ENCODE measurements at regions not wholly inside any gene's neighbourhood (a gene's known extent, or its start where the extent isn't known, plus 50 kb on each side); places are given as distances from the start of the nearest gene placed in this dataset.
"Not testable (repeated sequence)": the region's sequence is repeated elsewhere in the genome, so short reads cannot be mapped to it uniquely, and the experiment has no call there.

DNA sequence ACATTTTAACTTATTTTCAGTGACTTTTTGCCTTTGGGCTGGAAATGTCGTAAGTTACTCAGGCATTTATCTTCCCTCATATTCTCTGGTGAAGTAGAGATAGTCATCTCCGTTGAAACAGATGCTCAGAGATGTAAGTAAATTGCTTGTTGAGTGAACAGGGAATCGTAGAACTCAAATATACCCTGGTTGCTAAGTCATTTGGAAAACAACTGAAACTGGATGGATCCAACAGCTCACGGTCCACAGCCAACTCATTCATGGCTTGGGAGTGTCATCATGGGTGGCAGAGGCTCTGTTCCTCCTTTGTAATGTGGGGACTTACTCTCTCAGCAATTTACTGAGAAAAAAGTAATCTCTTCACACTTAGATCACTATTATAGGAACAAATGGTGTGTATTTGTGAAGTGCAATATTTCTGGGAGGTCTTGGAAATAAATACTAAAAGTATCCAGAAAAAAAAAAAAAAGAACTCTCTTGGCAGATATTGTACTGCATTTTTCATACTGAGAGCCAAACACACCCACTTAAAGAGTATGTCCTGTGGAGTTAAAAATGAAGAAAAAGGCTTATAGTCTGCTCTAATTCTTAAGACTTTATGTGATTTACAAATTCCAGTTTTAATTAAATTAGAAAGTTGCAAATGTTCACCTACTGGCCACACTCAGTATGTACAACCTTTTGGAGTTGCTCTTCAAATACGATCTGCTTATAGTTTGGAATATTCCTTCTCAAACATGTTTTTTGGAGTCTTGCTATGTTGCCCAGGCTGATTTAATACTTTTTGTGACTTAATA is 107.4 kb downstream of the LEPR start:
- DNase-seq (ENCODE audit: low read depth), result no peak

DNA sequence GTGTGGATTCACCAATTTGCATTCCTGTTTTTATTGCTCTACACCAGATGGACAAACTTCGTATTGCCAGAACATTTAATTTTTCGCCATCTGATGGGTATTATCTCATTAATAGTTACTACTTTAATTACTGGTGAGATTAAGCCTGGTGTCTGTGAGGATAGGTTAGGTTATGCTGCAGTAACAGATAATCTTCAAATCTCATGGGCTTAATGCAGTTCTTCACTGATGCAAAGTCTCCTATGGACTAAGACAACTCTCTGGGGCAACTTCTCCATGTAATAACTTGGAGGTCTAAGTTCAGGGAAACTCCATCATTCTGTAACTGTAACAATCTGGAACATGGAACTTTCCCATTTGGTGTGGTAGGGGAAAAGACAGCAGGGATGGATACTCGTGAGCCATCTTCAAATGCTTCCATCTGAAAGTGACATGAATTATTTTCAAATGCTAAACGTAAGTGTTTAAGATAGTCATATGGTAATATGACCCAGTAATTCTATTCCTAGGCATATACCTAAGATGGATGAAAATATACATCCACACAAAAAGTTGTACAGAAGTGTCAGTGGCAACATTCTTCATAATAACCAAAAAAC is 111.6 kb downstream of the LEPR start:
- no peak for DNase-seq (ENCODE audit: low read depth)

DNA sequence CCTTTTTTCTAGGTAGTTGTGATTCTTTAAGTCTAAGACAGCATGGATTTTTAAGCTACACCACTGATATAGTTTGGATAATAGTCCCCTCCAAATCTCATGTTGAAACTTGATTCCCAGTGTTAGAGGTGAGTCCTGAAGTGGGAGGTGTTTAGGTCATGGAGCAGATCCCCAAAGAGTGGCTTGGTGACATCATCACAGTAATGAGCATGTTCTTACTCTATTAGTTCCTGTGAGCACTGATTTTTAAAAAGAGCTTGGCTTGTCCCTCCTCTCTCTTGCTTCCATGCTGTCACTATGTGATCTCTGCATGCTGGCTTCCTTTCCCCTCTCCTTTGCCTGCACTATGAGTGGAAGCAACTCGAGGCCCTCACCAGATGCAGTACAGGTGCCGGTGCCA is 115.5 kb downstream of the LEPR start:
- DNase-seq (ENCODE audit: low read depth), result no peak

DNA sequence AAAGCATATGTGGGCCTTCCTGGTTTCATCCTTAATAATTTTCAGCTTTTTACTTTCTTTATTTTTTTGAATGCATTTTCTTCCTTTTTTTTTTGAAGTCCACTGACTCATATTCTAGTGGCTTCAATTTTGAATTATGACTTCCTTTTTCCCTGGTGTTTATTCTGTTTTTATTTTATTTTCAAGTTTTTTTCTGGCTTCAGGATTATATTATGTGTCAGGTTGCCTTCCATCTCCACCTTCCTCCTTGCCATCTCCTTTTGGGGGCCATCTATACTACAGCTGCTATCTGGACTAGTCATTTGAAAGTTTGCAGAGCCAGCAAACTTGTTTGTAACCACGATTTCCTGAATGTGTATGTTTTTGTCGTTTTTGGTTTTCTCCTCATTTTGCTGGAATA is 117.6 kb downstream of the LEPR start:
- DNase-seq (ENCODE audit: low read depth), result no peak

DNA sequence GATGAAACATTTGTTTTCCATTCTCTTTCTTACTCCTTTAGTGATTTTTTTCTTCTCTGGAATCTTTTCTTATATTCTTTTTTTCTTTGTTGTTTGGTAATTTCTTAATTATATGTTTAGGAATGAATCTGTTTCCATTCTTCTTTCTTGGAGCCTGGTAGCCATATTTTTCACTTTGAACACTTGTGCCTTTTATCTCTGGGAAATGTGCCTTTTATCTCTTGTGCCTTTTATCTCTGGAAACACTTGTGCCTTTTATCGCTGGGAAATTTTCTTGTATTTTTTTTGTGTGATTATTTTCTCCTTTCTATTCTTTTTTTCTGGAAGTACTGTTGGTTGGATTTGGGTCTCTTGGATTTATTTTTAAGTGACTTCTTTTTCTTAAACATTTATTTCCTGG is 118.2 kb downstream of the LEPR start:
- no peak for DNase-seq (ENCODE audit: low read depth)

DNA sequence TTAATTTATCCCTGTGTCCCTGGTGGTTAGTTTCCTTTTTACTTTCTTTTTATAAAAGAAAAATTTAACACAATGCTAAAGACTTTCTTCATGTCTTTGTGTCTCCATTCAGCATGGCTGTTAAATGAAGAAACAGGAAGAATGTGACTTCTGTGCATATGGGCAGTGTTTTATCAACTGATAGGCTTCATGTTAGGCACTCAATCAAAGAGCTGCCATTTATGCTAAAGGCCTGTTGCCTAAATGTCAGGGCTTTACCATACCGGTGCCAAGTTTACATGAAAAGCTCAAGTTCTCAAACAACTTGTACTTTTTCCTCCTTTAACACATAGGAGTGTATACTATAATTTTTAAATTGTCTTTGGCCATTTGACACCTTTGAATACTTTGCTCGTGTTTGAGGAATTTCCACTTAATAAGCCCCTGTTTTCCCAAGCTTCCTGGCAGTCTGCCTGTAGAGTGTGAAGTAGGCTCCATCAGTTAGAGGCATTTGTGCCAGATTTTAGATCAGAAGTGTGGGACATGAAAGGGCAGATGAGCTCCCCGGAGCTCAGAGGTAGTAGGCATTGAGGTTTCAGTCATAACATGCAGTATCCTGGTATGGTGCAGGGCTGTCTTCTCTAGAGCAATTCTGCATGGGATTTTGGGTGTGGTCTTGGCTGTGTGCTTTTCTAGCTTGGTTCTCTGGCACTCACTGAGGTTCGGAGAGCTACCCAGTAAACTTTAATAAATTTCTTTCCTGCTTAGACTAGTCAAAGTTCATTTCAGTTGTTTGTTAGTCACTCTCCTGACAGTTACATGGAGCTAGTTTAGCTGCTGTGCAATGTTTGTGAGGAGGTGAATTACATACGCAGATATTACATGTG is 119.0 kb downstream of the LEPR start:
- DNase-seq (ENCODE audit: low read depth), result no peak

DNA sequence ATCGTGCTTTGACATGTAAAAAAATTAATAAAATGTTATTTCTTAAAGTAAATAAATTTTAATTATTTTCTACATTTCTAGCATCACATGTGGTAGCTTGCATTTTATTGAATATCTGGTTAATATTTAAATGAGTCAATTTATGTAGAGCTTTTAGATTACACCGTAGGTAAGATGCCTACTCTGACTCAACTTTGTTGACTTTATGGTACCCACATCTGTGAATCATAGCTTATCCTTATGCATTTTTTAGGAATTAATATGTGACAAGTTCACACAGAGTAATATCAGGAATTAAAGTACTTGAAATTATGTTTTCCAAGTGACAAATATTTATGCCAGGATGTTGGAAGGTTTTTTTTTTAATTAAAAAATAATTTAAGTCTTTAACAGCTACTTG is 120.7 kb downstream of the LEPR start:
- no peak for DNase-seq (ENCODE audit: low read depth)

DNA sequence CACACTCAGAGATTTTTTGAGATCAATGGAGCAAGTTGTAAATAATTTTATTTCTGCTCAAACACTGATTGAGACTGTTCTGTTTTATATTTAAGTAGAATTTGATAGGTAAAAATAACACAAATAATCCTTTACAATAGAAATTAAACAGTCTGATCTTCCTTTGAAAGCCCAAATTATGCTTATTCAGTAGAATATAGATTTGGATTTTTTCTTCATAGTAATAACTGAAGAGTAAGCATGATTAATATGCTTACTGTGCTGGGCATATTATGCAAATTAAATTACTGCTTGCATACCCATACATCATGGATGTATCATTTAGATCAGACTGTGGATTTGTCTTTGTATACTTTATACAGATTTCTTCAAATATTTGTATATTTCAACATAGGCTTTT is 121.4 kb downstream of the LEPR start:
- DNase-seq (ENCODE audit: low read depth), result no peak

DNA sequence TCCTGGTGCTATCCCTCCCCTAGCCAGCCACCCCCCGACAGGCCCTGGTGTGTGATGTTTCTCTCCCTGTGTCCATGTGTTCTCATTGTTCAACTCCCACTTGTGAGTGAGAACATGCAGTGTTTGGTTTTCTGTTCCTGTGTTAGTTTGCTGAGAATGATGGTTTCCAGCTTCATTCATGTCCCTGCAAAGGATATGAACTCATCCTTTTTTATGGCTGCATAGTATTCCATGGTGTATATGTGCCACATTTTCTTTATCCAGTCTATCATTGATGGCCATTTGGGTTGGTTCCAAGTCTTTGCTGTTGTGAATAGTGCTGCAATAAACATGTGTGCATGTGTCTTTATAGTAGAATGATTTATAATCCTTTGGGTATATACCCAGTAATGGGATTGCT is 122.1 kb downstream of the LEPR start:
- not testable (repeated sequence) for DNase-seq (ENCODE audit: low read depth)

DNA sequence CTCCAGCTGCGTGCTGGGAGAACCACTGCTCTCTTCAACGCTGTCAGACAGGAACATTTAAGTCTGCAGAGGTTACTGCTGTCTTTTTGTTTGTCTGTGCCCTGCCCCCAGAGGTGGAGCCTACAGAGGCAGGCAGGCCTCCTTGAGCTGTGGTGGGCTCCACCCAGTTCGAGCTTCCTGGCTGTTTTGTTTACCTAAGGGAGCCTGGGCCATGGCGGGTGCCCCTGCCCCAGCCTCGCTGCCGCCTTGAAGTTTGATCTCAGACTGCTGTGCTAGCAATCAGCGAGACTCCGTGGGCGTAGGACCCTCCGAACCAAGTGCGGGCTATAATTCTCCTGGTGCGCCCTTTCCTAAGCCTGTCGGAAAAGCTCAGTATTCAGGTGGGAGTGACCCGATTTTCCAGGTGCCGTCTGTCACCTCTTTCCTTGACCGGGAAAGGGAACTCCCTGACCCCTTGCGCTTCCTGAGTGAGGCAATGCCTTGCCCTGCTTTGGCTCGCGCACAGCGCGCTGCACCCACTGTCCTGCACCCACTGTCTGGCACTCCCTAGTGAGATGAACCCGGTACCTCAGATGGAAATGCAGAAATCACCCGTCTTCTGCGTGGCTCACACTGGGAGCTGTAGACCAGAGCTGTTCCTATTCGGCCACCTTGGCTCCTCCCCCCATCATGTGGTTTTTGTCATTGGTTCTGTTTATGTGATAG is 130.0 kb downstream of the LEPR start:
- DNase-seq (ENCODE audit: low read depth), result not testable (repeated sequence)

DNA sequence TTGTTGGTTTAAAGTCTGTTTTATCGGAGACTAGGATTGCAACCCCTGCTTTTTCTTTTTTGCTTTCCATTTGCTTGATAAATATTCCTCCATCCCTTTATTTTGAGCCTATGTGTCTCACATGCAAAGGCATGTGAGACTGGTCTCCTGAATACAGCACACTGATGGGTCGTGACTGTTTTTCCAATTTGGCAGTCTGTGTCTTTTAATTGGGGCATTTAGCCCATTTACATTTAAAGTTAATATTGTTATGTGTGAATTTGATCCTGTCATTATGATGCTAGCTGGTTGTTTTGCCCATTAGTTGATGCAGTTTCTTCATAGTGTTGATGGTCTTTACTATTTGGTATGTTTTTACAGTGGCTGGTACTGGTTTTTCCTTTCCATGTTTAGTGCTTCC is 132.0 kb downstream of the LEPR start:
- not testable (repeated sequence) for DNase-seq (ENCODE audit: low read depth)

DNA sequence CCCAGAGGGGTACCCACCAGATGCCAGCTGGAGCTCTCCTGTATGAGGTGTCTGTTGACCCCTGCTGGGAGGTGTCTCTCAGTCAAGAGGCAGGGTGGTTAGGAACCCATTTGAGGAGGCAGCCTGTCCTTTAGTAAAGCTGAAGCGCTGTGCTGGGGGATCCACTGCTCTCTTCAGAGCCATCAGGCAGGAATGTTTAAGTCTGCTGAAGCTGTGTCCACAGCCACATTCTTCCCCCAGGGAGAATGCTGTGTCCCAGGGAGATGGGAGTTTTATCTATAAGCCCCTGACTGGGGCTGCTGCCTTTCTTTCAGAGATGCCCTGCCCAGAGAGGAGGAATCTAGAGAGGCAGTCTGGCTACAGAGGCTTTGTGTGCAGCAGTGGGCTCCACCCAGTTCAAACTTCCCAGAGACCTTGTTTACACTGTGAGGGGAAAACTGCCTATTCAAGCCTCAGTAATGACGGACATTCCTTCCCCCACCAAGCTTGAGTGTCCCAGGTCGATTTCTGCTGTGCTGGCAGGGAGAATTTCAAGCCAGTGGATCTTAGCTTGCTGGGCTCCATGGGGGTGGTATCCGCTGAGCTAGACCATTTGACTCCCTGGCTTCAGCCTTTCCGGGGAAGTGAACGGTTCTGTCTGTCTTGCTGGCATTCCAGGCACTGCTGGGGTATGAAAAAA is 133.8 kb downstream of the LEPR start:
- DNase-seq (ENCODE audit: low read depth), result not testable (repeated sequence)

DNA sequence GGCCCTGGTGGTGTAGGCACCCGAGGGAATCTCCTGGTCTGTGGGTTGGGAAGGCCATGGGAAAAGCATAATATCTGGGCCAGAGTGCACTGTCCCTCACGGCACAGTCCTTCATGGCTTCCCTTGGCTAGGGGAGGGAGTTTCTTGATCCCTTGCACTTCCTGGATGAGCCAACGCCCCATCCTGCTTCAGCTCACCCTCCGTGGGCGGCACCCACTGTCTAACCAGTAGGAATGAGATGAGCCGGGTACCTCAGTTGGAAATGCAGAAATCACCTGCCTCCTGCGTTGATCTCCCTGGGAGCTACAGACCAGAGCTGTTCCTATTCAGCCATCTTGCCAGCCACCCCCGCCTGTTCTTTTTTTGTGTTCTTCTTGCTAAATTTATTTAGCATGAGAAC is 134.4 kb downstream of the LEPR start:
- DNase-seq (ENCODE audit: low read depth), result no peak

DNA sequence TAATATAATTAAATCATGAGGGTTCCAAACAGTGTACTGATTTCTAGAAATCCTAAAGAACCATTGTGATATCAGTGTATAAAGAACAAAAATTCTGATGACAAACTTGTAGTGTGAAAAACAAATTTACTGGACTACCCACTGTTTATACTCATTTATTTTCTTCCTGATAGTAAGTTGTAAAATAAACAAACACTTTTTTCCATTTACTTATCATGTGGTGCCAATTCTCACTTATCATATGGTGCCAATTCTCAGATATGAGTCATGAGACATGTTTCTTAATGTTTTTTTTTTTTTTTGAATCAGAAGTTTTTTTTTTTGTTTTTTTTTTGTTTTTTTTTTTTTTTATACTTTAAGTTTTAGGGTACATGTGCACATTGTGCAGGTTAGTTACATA is 137.7 kb downstream of the LEPR start:
- no peak for DNase-seq (ENCODE audit: low read depth)

DNA sequence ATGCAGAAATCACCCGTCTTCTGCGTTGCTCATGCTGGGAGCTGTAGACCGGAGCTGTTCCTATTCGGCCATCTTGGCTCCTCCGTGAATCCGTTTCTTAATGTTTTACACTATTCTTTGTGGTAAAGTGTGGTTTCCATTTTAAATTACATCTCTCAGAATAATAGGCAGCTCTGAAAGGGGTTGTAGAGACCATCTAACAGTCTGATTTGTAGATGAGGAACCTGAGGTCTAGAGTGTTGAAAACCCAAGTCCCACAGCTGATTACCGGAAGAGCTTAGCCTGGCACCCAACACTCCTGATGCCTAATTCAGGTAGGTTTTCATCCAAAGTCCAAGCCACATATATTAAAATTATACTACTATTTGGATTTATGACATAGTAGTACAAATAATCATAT is 144.0 kb downstream of the LEPR start:
- no peak for DNase-seq (ENCODE audit: low read depth)

DNA sequence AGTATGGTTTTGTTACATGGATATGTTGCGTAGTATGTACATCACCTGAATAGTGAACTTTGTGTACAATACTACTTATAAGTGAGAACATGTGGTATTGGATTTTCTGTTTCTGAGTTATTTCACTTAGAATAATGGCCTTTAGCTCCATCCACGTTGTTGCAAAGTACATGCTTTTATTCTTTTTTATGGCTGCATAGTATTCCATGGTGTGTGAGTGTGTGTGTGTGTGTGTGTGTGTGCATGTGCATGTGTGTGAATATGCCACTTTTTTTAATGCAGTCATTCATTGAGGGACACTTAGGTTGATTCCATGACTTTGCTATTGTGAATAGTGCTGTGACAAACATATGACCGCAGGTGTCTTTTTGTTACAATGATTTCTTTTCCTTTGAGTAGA is 147.8 kb downstream of the LEPR start:
- DNase-seq (ENCODE audit: low read depth), result no peak

DNA sequence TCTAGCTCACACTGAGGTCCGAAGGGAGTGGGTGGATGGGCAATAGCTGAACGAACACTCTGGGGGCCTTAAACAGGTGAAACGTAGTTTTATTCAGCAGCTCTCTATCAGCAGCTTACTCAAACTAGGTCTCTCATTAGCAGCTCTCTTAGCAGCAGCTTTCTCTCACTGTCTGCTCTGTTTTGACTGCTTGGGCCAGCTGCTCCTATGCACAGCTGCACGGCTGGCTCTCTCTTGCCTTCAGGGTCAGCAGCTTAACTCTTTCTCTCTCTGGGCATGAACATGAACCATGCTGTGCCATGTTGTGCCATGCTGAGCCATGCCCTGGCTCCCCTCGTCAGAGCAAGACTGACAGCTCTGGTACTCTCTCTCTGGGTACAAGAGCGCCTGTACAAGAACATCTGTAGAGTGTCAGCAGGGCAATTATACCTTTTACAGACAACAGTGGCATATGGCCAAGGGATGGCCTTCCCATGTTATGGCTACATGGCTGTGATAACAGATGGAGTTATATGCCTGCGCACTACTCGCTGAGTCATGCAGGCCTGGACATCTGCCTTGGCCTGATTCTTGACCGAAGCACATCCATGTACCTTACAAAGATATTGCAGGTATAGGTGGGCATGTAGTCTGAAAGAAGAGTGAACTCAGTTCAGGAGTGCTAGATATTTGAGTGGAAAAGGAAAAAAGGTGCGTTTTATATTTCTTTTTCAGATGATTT is 152.4 kb downstream of the LEPR start:
- no peak for DNase-seq (ENCODE audit: low read depth)

DNA sequence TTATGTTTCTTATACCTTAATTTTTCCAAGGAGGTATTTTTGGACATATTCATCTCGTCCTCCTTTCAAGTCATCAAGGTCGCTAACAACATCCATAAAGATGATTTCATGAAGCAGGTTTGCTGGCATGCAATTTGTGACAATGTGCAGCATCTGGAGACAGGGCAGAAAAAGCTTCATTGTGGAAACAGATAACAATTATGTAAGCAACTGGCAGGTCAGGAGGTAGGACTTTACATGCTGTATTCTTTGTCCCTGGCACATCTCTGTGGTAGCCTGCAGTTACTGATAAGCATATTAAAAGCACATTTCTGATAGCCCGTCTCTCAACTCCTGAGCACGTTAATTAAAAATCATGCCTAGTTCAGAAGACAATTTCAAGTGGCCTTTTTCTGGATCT is 156.8 kb downstream of the LEPR start:
- DNase-seq (ENCODE audit: low read depth), result no peak

DNA sequence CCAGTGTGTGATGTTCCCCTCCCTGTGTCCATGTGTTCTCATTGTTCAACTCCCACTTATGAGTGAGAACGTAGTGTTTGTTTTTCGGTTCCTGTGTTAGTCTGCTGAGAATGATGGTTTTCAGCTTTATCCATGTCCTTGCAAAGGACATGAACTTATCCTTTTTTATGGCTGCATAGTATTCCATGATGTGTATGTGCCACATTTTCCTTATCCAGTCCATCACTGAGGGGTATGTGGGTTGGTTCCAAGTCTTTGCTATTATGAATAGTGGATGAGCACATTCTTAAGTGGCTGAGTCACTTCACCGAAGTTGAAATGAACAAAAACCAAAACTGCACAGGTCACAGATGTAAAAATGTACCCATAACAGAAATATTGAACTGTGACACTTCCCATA is 157.5 kb downstream of the LEPR start:
- DNase-seq (ENCODE audit: low read depth), result not testable (repeated sequence)

DNA sequence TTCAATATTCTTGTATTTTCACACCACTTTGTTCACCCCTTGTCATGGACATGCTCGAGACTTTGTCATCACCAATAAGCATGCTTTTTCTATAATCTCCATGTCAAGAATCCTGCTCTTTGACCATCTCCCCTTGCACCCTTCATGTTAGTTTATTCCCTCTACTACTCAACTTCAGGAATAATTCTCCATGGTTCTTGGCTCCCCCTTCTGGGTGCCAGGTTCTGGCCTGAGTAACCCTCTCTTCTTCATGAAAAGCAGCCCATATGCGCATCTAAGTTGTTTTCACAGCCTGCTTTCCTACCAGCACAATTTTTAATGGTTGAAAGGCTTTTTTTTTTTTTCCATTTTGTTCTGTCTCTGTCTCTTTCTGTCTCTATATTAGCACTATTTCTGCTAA is 160.7 kb downstream of the LEPR start:
- no peak for DNase-seq (ENCODE audit: low read depth)

DNA sequence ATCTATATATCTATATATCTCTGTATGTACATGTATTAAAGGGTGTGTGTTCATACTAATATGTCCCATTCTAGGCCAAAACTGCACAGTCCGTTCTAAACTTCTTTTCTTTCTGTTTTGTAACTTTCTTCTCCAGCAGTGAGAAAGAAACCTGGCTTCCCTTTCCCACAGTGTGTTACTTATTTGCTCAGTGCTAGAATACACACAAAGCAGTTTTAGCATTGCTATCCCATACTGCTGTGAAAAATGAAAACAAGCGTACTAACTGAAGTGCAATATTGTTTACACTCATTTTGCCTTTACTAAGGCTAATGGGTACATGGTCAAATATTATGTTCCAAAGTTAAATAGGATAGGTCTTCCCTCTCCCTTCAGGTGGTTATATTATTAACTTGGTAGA is 163.9 kb downstream of the LEPR start:
- DNase-seq (ENCODE audit: low read depth), result no peak

Measured in stimulated activated CD4-positive, alpha-beta T cell treated with anti-CD3 and anti-CD28 coated beads, Interleukin-2, amount 100 ng/mL, for 4 hours (primary cell).